ENCODE measurements at regions not wholly inside any gene's neighbourhood (a gene's known extent, or its start where the extent isn't known, plus 50 kb on each side); places are given as distances from the start of the nearest gene placed in this dataset.

DNA sequence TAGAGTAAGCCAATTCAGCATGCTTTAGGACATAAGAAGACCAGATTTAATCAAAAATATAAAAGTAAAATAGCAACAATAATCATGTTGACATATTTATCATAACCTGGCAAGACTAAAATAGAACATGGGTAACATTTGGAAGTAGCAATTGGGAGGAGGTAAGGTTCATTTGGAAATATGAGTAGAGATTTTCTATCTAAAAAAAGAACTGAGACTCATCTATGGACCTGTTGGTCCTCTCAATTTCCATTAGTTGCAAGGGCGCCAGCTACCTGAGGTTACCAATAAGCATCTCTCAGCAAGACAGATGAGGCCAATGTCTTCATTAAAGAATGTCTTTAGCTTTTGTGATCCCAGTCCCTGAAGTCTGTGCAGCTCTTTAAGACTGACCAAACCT lies 196.0 kb downstream of the IRS1 start:
- Histone ChIP-seq H3K27ac (ENCODE audit: low read depth) (no peak overlapping the region), H3K36me3 (ENCODE audit: insufficient read depth) (no peaks in the 10 kb centered on the region), H3K4me3 (no peak overlapping the region), H3K9me2 (ENCODE audit: insufficient read depth) (peaks cover 4% of the 10 kb centered on the region; the same call in 1 of the 2 replicates), H2AFZ (no peak overlapping the region), H3F3A (replicated peaks; ENCODE audit: low read depth) (no peaks in the 10 kb centered on the region), H3K79me2 (replicated peaks; ENCODE audit: insufficient read depth) (no peaks in the 10 kb centered on the region), H3K27me3 (ENCODE audit: insufficient read depth) (no peaks in the 10 kb centered on the region), H3K4me2 (no peak overlapping the region), H4K20me1 (replicated peaks; ENCODE audit: insufficient read depth) (no peaks in the 10 kb centered on the region), H3K4me1 (ENCODE audit: insufficient read depth) (peaks cover 8% of the 10 kb centered on the region)
- H3K4me3 Mint-ChIP-seq: no peak overlapping the region
- H3K9me3 Mint-ChIP-seq: no peaks in the 10 kb centered on the region
- no peak for ATAC-seq
- H3K27ac Mint-ChIP-seq: no peak overlapping the region
- TF ChIP-seq, protein P1, sequence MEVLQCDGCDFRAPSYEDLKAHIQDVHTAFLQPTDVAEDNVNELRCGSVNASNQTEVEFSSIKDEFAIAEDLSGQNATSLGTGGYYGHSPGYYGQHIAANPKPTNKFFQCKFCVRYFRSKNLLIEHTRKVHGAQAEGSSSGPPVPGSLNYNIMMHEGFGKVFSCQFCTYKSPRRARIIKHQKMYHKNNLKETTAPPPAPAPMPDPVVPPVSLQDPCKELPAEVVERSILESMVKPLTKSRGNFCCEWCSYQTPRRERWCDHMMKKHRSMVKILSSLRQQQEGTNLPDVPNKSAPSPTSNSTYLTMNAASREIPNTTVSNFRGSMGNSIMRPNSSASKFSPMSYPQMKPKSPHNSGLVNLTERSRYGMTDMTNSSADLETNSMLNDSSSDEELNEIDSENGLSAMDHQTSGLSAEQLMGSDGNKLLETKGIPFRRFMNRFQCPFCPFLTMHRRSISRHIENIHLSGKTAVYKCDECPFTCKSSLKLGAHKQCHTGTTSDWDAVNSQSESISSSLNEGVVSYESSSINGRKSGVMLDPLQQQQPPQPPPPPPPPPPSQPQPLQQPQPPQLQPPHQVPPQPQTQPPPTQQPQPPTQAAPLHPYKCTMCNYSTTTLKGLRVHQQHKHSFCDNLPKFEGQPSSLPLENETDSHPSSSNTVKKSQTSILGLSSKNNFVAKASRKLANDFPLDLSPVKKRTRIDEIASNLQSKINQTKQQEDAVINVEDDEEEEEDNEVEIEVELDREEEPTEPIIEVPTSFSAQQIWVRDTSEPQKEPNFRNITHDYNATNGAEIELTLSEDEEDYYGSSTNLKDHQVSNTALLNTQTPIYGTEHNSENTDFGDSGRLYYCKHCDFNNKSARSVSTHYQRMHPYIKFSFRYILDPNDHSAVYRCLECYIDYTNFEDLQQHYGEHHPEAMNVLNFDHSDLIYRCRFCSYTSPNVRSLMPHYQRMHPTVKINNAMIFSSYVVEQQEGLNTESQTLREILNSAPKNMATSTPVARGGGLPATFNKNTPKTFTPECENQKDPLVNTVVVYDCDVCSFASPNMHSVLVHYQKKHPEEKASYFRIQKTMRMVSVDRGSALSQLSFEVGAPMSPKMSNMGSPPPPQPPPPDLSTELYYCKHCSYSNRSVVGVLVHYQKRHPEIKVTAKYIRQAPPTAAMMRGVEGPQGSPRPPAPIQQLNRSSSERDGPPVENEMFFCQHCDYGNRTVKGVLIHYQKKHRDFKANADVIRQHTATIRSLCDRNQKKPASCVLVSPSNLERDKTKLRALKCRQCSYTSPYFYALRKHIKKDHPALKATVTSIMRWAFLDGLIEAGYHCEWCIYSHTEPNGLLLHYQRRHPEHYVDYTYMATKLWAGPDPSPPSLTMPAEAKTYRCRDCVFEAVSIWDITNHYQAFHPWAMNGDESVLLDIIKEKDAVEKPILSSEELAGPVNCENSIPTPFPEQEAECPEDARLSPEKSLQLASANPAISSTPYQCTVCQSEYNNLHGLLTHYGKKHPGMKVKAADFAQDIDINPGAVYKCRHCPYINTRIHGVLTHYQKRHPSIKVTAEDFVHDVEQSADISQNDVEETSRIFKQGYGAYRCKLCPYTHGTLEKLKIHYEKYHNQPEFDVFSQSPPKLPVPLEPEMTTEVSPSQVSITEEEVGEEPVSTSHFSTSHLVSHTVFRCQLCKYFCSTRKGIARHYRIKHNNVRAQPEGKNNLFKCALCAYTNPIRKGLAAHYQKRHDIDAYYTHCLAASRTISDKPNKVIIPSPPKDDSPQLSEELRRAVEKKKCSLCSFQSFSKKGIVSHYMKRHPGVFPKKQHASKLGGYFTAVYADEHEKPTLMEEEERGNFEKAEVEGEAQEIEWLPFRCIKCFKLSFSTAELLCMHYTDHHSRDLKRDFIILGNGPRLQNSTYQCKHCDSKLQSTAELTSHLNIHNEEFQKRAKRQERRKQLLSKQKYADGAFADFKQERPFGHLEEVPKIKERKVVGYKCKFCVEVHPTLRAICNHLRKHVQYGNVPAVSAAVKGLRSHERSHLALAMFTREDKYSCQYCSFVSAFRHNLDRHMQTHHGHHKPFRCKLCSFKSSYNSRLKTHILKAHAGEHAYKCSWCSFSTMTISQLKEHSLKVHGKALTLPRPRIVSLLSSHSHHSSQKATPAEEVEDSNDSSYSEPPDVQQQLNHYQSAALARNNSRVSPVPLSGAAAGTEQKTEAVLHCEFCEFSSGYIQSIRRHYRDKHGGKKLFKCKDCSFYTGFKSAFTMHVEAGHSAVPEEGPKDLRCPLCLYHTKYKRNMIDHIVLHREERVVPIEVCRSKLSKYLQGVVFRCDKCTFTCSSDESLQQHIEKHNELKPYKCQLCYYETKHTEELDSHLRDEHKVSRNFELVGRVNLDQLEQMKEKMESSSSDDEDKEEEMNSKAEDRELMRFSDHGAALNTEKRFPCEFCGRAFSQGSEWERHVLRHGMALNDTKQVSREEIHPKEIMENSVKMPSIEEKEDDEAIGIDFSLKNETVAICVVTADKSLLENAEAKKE (CRISPR knock-in tag; IDR thresholded peaks at IDR 0.05): no peak
- TF ChIP-seq EZH2 (IDR thresholded peaks at IDR 0.05; ENCODE audit: low read depth, unreplicated experiment) (no peak), NANOG (IDR thresholded peaks at IDR 0.05; ENCODE audit: borderline replicate concordance) (no peak), CREB1 (CRISPR knock-in tag; IDR thresholded peaks at IDR 0.05; ENCODE audit: low read depth) (no peak), STAT1 (IDR thresholded peaks at IDR 0.05; ENCODE audit: unreplicated experiment) (no peak), POLR2AphosphoS5 (IDR thresholded peaks at IDR 0.05; ENCODE audit: low read depth) (no peak), EZH2phosphoT487 (IDR thresholded peaks at IDR 0.05; ENCODE audit: unreplicated experiment) (no peak)
- TF ChIP-seq, protein P2, sequence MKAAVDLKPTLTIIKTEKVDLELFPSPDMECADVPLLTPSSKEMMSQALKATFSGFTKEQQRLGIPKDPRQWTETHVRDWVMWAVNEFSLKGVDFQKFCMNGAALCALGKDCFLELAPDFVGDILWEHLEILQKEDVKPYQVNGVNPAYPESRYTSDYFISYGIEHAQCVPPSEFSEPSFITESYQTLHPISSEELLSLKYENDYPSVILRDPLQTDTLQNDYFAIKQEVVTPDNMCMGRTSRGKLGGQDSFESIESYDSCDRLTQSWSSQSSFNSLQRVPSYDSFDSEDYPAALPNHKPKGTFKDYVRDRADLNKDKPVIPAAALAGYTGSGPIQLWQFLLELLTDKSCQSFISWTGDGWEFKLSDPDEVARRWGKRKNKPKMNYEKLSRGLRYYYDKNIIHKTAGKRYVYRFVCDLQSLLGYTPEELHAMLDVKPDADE (IDR thresholded peaks at IDR 0.05): no peak
- no peak for DNase-seq (ENCODE audit: low spot score)
- H3K27me3 Mint-ChIP-seq (ENCODE audit: insufficient read depth, low read depth, poor library complexity): no peaks in the 10 kb centered on the region
- peaks cover 10% of the 10 kb centered on the region for H3K4me1 Mint-ChIP-seq
- no peaks in the 10 kb centered on the region for H3K36me3 Mint-ChIP-seq (ENCODE audit: low read depth)
